ENCODE measurements at regions not wholly inside any gene's neighbourhood (a gene's known extent, or its start where the extent isn't known, plus 50 kb on each side); places are given as distances from the start of the nearest gene placed in this dataset.
A peak's percentile ranks its signal among the peaks of the same experiment; 100 is the strongest.
"Not testable (repeated sequence)": the region's sequence is repeated elsewhere in the genome, so short reads cannot be mapped to it uniquely, and the experiment has no call there.

- DNase-seq (ENCODE audit: low read depth) = no peak
Measured at GRCh38 chr18:51453594-51453993, 256.1 kb upstream of the MEX3C start.

GRCh38 chr18:51458861-51459260 is 261.4 kb upstream of the MEX3C start:
- no peak for DNase-seq (ENCODE audit: low read depth)

GRCh38 chr18:51461956-51462355 is 264.5 kb upstream of the MEX3C start:
- DNase-seq (ENCODE audit: low read depth) = peak; percentile 6

DNA sequence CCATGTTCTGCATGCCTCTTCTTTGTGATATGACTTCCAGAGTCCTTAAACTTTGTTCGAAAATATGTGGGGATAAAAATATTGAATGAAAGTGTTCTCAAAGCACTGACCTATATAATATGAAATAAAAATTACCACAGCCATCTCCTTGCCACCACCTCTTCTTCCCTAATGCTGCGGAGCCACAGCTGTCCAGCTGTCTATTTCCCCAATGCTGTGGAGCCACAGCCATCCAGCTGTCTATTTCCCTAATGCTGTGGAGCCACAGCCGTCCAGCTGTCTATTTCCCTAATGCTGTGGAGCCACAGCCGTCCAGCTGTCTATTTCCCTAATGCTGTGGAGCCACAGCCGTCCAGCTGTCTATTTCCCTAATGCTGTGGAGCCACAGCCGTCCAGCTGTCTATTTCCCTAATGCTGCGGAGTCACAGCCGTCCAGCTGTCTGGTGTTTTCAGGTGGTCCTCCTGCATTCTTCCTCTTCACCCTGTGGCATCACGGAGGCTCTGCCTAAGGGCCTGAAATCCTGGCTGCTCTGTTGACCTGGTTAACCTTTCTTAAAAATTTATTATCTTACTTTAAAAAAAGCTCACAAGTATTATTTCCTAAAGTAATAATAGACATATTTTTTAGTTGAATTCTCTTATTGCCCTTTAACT is 266.1 kb upstream of the MEX3C start:
- no peak for DNase-seq (ENCODE audit: low read depth)

- no peak for DNase-seq (ENCODE audit: low read depth)
Measured at GRCh38 chr18:51478908-51479307, 281.4 kb upstream of the MEX3C start.

DNA sequence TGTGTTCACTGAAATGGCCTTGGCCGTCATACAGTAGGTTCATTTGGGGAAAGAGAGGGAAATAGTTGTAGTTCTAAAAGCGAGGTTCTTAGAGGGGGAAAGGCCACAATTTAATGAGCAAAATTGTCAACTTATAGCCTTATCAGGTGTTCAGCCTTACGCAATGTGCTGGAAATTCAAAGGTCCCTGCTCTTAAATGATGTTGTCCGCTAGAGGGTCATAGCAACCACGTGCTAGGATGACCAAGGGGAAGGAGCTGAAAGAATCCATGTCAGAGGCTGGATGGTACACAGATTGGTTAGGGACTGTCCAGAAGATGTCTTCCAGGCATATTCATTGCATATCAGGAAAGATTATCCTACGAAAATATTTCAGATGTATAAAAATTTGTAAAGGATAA is 282.3 kb upstream of the MEX3C start:
- DNase-seq (ENCODE audit: low read depth) = no peak

- DNase-seq (ENCODE audit: low read depth) = no peak
Measured at GRCh38 chr18:51480407-51481261, 283.2 kb upstream of the MEX3C start.

DNA sequence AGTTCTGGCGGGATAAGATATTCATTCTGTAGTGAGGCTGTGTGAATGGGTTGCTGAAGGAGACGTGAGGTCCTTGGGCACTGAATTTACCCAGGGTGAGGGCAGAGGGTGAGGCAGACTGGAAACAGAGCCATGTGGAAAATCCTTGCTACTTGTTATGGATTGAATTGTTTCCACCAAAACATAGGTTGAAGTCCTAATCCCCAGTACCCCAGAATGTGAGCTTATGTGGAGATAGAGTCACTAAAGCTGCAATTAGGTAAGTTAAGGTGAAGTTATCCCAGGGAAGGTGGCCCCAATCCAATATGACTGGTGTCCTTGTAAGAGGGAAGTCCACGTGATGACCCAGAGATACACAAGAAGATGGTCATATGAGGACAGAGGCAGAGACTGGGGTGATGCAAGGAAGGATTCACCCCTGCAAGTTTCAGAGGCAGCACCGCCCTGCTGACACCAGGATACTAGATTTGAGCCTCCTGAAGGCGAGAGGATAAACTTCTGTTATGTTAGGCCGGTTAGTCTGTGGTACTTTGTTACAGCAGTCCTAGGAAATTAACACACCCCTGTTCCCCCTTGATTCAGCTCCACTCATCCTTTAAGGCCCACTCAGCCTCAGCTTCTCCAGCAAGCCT is 289.4 kb upstream of the MEX3C start:
- DNase-seq (ENCODE audit: low read depth) = no peak

DNA sequence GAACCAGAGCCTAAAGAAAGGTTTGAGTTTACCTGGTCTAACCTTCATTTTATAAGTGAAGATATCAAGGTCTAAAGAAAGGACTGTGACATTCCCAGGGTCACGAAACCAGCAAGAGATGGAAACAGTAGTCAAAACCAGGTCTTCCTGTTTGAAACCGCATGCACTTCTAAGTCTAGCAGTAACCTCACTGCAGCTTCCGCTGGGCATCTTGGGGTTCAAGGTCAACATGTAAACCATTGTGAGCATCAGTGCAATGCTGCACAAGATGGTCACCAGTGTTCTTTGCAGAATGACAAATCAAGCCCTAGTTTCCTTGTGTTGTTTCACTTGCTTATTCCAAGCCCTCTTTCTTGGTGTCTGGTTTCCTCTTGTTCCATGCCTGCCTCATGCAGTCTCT is 292.9 kb upstream of the MEX3C start:
- no peak for DNase-seq (ENCODE audit: low read depth)

GRCh38 chr18:51490860-51491259 is 293.4 kb upstream of the MEX3C start:
- no peak for DNase-seq (ENCODE audit: low read depth)

DNA sequence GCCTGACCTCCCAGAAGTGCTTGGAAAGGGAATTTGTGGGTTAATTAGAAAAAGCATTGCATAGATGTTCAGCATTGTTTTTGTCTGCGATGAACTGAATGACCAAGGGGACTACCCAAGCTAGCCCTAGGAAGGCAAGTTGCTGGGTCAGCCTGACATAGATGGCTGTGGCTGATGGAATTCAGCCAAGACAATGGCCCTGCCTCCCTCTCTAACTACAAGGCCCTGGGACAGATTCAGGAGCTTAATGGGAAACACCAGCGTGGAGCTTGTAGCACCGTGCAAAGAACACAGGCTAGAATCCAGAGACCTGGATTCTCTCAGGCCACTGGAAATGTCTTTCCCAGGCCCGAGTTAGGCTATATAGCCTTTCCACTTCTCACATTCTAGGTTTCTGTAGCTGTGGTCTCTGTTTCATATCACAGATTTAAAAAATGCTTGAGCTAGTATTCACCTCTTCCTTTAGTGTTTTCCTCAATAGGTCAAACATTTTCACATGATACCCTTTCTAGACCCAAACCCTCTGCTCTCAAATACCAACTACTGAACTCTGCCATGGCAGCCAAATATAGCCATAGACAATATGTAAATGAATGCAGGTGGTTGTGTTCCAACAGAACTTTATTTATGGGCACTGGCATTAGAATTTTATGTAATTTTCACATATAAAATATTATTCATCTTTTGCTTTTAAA is 294.3 kb upstream of the MEX3C start:
- DNase-seq (ENCODE audit: low read depth) = no peak

DNA sequence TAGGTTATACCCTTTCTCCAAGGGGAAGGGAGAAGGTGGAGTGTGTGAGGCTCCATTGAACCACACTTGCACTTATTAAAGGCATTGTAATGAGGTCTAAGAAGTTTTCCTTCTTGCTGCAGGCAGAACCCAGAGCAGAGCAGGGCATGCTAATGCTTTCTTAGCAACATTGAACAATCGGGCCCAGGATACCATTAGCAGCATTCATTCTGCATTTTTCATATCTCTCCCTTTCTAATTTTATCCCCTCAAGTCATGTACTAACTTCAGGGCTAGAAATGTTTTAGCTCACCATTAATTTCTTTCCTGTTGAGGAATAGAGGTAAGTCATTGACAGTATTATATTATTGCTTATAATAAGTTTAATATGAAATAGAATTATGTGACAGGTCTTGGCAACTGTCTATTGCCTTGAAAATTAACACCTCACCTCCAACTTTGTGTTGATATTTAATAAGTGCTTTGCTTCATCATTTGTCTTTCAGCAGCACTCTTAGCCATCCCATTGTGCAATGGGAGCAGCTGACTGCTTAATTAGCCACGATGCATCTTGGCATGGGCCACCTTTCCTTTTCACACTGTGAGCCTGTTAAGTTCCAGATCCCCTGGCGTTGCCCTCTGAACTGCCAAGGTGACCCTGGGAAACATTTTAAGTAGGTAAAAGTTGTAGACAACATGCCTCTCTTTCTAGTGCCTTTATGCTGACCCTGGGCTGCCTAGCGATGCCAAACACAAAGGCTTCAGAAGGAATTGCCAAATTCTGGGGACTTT is 300.8 kb upstream of the MEX3C start:
- no peak for DNase-seq (ENCODE audit: low read depth)

- DNase-seq (ENCODE audit: low read depth) = no peak
Measured at GRCh38 chr18:51503351-51503750, 305.9 kb upstream of the MEX3C start.

DNA sequence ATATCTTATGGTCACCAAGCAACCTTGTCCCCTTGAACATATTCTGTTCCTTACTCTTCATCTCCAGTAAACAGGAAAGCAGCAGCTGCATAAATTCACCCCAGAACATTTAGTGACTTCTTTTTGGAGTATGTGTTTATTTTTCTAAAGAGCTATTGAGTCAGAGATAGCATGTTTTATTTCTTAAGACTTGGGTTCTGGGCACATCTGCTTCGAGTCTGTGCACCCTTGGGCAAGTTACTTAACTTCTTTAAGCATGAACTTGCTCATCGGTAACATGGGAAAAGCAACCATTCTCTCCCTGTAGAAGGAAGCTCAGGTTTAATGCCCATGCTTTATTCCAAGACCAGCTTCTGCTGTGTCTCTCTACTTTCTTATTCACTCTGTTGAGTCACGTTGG is 309.3 kb upstream of the MEX3C start:
- no peak for DNase-seq (ENCODE audit: low read depth)

- not testable (repeated sequence) for DNase-seq (ENCODE audit: low read depth)
Measured at GRCh38 chr18:51508410-51508809, 310.9 kb upstream of the MEX3C start.

DNA sequence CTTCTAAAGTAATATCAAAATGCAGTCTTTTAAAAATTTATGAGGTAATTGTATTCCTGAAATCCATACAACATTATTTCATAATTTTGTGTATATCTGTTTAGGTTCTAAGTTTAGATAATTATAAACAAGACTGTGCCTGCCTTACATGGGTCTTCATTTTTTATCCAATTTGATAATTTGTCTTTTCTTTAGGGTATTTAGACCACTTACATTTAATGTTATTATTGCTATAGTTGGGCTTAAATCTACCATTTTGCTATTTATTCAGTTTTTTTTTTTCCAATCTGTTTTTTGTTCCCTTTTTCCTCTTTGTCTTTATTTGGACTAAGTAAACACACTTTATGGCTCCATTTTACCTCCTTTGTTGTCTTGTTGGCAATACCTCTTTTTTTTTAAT is 312.5 kb upstream of the MEX3C start:
- DNase-seq (ENCODE audit: low read depth) = no peak

- no peak for DNase-seq (ENCODE audit: low read depth)
Measured at GRCh38 chr18:51513517-51513916, 316.0 kb upstream of the MEX3C start.

DNA sequence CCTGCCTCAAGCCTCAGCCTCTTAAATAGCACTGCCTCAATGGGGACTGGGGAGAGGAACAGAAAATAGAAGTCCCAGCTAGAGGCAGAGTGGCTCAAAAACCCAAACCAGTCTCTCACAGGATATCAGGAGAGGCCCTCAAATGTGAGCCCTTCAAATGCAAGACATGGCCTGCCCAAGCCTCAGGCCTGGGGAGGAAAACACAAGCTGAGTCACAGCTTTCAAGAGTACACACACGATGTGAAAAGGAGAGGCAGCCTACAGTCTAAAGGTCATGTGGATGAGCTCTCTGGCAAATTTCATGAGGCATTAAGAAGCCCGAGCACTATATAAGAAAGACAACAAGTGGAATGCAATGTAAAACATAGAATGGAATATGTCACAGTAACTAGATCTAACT is 316.6 kb upstream of the MEX3C start:
- DNase-seq (ENCODE audit: low read depth) = no peak

DNA sequence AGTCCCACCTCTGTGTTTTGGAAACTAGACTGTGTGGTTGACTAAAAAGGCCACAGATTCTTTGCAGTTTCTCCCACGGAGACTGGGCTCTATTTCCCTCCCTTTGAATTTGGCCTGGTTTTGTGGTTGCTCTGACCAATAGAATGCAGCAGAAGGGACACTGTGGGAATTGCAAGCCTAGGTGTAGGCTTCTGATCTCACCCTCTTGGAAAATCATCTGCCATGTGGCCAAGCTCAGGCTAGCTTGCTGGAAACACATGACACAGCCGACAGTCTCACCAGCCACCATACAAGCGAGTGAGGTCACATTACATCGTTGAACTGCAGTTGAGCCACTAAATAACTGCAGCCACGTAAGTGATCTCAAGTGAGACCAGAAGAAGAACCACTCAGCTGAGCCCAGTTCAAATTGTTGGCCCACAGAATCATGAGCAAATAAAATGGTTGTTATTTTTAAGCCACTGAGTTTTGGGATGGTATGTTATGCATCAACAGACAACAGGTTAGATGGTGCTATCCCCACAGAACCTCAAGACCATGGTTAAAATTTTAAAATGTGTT is 319.1 kb upstream of the MEX3C start:
- DNase-seq (ENCODE audit: low read depth) = no peak

- no peak for DNase-seq (ENCODE audit: low read depth)
Measured at GRCh38 chr18:51519571-51519970, 322.1 kb upstream of the MEX3C start.

GRCh38 chr18:51520676-51521180 is 323.2 kb upstream of the MEX3C start:
- no peak for DNase-seq (ENCODE audit: low read depth)
